ENCODE measurements at regions not wholly inside any gene's neighbourhood (a gene's known extent, or its start where the extent isn't known, plus 50 kb on each side); places are given as distances from the start of the nearest gene placed in this dataset.

DNA sequence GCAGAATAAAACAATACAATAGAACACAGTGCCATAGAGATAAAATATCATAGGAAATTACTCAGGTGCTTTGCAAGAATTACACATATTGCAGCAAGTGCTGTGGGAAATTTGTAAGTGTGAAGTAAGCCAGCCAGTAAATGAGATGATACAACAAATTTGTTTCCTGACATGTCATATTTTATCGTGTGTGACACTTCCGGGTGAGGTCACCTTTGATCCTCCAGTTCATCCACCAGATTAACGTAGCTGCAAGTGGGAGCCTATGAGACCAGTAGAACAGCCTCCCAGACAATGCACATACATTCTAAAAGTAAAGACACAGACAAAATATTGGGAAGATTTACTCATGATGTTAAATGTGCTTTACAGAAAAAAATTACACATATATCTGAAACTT is 72.2 kb downstream of the PRDM9 start:
- no peak for DNase-seq

DNA sequence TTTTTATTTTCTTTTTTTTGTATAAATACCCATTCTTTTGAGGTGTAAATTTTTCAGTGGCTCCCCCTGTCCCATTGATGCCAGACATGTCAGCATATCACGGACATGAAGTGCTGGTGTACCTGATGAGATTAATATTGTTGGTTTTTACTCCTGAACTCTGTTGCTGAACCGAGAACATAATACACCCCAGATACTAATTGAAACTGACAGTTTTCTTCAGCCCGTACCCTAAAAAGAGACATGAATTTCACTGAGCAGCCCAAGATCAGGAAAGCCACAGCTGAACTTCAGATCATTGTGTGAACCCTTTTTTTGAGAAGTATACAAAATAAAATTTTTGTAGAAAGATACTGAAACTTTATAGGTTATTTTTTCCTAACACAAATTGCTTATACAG is 75.7 kb downstream of the PRDM9 start:
- DNase-seq, result no peak

DNA sequence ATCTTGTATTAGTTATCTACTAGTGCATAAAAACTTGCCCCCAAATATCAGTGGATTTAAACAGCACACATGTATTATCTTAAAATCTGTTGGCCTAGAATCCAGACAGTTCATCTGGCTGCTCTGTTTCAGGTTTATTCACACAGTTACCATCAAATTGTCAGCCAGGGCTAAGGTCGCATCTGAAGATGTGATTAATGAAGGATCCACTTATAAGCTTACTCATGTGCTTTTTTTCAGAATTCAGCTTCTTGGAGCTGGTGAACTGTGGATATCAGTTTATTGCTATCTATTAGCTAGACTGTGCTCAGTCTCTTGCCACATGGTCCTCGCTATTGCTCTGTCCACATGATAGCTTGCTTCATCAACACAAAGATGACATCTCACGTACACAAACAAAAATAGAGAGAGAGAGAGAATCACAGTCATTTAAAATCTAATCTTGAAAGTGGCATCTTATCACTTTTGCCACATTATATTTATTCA is 81.5 kb downstream of the PRDM9 start:
- DNase-seq, result no peak

GRCh38 chr5:23591250-23591649 is 83.8 kb downstream of the PRDM9 start:
- no peak for DNase-seq

- no peak for DNase-seq
Measured at GRCh38 chr5:23606927-23607326, 99.5 kb downstream of the PRDM9 start.

- DNase-seq, result no peak
Measured at GRCh38 chr5:23612701-23613100, 105.3 kb downstream of the PRDM9 start.

DNA sequence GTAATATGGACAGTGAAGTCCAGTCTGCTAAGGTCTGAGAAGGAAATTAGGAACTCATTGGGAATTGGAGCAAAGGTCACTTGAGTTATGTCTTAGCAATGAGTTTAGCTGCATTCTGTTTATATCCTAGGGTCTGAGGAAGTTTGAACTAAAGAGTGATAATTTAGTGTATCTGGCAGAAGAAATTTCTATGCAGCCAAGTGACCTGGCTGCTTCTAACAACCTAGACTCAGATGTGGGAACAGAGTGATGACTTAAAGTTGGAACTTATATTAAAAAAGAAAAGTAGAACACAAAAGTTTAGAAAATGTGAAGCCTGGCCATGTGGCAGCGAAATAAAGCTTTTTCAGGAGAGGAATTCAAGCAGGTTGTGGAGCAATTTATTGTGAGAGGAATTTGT is 106.2 kb downstream of the PRDM9 start:
- peak; percentile 18 for DNase-seq

DNA sequence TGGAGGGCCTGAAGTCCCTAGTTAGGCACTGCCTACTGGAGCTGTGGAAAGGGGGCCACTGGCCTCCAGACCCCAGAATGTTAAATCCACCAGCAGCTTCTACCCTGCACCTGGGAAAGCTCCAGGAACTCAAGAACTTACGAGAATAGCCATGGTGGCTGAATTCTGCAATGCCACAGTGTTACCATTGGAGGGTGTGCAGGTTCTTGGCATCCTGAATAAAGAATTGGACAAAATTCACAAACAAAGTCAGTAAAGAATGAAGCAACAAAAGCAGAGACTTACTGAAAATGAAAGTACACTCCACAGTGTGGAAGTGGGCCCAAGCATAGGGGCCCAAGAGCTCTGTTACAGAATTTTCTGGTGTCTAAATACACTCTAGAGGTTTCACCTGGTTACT is 107.0 kb downstream of the PRDM9 start:
- no peak for DNase-seq

DNA sequence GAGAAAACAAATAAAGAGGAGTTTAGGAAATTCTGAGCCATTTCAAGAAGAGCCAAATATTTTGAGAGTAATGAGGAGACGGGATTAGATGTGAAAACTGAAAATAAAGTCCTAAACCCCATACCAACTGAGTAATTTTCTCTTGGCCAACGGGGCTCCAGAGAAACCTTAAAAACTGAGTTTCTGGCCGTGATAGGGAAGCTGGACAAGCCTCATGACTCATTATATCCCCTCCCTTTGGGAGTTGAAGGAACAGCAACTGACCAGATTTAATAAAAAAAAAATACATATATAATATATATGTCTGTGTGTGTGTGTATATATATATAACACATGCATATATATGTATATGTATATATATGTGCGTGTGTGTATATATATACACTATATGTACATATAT is 119.6 kb downstream of the PRDM9 start:
- no peak for DNase-seq

GRCh38 chr5:23627976-23628375 is 120.6 kb downstream of the PRDM9 start:
- no peak for DNase-seq

GRCh38 chr5:23629396-23629795 is 122.0 kb downstream of the PRDM9 start:
- no peak for DNase-seq

DNA sequence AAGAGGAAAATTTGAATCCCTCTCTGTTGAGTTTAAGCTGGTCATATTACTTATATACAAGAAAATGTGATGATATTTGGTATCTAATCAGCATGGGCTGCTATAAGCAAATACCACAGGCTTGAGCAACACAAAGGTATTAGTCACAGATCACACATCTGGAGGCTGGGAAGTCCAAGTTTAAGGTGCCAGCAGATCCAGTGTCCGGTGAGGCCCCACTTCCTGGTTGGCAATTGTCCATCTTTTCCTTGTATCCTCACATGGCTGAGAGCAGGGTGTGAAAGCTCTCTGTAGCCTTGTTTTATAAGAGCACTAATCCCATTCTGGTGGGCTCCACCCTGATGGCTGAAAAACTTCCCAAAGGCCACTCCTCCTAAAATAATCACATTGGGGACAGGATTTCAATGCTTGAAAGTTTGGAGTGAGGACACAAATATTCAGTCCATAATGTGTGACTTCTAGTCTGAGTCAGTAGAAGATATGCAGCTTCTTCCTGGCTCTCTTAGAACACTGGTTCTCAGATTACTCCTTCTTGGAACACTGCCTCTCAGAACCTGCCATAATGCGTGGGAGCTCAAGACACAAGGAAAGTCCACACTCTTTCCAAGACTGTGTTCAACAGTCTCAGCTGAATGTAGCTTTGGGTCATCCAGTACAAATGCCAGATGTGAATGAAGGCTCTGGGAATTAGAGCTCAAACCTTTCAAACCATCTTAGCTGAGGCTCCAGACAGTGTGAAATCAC is 124.1 kb downstream of the PRDM9 start:
- peak; percentile 61 for DNase-seq

DNA sequence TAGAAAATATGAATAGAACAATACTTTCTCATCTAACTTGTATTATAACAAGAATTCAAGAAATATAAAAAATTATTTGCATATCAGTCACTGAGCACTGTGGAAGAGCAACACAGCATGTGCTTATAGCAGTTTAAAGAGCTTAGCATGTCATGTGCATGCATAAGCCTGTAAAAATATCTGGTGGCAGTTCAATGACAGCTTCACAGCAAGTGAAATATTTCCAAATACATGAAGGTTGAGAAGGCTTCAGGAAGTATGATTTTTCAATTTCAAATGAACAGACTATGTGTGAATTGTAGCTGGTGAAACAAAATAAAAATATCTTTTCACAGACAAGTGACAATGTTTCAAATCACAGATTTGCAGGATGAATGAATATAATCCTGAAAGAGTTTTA is 128.5 kb downstream of the PRDM9 start:
- DNase-seq, result no peak

DNA sequence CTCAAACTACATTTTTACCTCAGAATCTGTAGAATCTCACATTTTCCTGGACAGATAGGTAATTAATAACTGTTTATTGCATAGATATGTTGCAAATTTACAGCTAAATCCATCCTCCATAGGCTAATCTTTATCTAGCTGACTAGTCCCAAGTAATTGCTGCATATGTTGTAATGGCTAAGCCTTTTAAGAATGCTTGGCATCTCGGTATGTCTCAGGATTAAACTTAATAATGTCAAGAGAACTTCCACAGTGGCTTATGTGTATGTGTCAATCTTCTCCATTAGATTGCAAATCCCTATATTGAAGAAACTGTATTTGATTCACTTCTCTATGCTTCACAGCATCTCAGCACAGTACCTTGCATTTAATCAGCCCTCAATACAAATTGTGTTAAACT is 131.9 kb downstream of the PRDM9 start:
- DNase-seq, result no peak

GRCh38 chr5:23648656-23649055 is 141.2 kb downstream of the PRDM9 start:
- no peak for DNase-seq

GRCh38 chr5:23649594-23649993 is 142.2 kb downstream of the PRDM9 start:
- no peak for DNase-seq

GRCh38 chr5:23655674-23656073 is 148.3 kb downstream of the PRDM9 start:
- DNase-seq, result no peak

DNA sequence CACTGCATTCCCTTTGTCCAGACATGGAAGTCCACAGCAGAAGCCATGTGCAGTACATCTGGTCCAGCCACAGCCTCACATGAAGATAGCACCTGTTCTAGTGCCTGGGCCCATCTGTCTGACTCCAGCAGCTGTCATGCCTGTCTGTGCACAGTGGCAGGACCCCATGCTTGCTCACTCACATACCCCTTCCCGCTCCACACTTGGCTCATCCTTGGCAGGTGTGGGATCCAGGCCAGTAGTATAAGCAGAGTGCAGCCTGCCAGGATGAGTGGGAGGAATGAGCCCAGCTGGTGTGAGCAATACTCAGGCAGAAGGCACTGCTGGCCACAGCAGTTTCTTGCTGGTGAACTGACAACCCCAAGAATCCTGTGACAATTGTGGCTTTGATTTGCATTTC is 168.0 kb downstream of the PRDM9 start:
- DNase-seq, result no peak

- no peak for DNase-seq
Measured at GRCh38 chr5:23677996-23678395, 170.6 kb downstream of the PRDM9 start.

GRCh38 chr5:23684103-23684502 is 176.7 kb downstream of the PRDM9 start:
- no peak for DNase-seq

GRCh38 chr5:23703940-23704855 is 196.8 kb downstream of the PRDM9 start:
- DNase-seq, result no peak

GRCh38 chr5:23717486-23717885 is 210.1 kb downstream of the PRDM9 start:
- DNase-seq, result no peak

GRCh38 chr5:23718564-23718963 is 211.2 kb downstream of the PRDM9 start:
- DNase-seq, result no peak

DNA sequence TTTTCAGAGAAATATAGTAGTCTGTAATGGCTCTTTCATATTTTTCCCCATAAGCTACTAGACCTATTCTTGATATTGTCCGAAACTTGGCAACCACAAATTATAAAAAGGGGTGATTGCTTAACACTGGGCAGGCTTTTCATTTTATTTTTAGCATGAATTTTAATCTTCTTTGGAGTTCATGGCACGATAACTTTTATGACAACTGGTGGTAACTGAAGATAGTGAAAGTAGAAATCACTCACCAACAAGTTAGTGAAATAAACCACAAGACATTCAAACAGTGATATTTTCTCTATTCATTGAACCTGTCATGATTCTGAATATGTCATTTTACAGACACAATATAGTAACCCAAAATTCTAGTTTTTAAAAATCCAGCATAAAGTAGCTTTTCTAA is 213.9 kb downstream of the PRDM9 start:
- DNase-seq, result no peak
